ENCODE measurements at regions not wholly inside any gene's neighbourhood (a gene's known extent, or its start where the extent isn't known, plus 50 kb on each side); places are given as distances from the start of the nearest gene placed in this dataset.

- POLR2A ChIA-PET, result no interaction called here
- H3K27me3 ChIP-seq (ENCODE audit: control insufficient read depth, insufficient read depth, low read length), result no peaks in the 10 kb centered on the region
- no peaks in the 10 kb centered on the region for H3K36me3 ChIP-seq (ENCODE audit: control insufficient read depth, insufficient read depth, low read length)
- no peak for DNase-seq (ENCODE audit: low read depth)
- CTCF ChIA-PET, result no interaction called here
- TF ChIP-seq CTCF (IDR thresholded peaks at IDR 0.05; ENCODE audit: insufficient read depth, low read depth, low read length), result no peak
- no peak overlapping the region for H3K4me3 ChIP-seq (ENCODE audit: low read depth, low read length)
Observed at GRCh38 chr15:98369081-98369716, 279.1 kb upstream of the IGF1R start.

- TF ChIP-seq CTCF (IDR thresholded peaks at IDR 0.05; ENCODE audit: insufficient read depth, low read depth, low read length), result no peak
- DNase-seq (ENCODE audit: low read depth), result no peak
- ChIA-PET CTCF (no interaction called here), POLR2A (no interaction called here)
- no peak overlapping the region for H3K4me3 ChIP-seq (ENCODE audit: low read depth, low read length)
- no peaks in the 10 kb centered on the region for H3K27me3 ChIP-seq (ENCODE audit: control insufficient read depth, insufficient read depth, low read length)
- H3K36me3 ChIP-seq (ENCODE audit: control insufficient read depth, insufficient read depth, low read length), result no peaks in the 10 kb centered on the region
Observed at GRCh38 chr15:98375513-98376340, 272.6 kb upstream of the IGF1R start.

DNA sequence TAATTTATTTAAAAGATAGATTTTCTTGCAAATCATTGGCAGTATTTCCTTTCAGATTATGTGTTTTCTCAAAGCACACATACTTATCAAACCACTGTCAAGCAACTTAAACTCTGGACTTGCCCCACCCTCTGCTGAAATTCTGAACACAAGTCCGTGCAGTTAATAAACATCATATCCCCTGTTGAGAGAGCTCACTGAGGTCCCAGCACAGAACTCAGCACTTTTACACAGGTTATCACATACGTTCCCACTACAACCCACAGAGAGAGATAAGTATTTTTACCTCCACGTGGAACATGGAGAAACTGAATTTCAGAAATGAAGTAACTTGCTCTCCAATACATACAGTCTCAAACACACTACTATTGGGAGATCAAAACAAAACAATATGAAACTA is 267.6 kb upstream of the IGF1R start:
- CTCF ChIA-PET, result no interaction called here
- TF ChIP-seq CTCF (IDR thresholded peaks at IDR 0.05; ENCODE audit: insufficient read depth, low read depth, low read length), result no peak
- Histone ChIP-seq H3K36me3 (ENCODE audit: control insufficient read depth, insufficient read depth, low read length) (no peaks in the 10 kb centered on the region), H3K4me3 (ENCODE audit: low read depth, low read length) (no peak overlapping the region), H3K27me3 (ENCODE audit: control insufficient read depth, insufficient read depth, low read length) (no peaks in the 10 kb centered on the region)
- POLR2A ChIA-PET, result no interaction called here
- DNase-seq (ENCODE audit: low read depth), result no peak

- POLR2A ChIA-PET, result no interaction called here
- no peaks in the 10 kb centered on the region for H3K27me3 ChIP-seq (ENCODE audit: control insufficient read depth, insufficient read depth, low read length)
Observed at GRCh38 chr15:98381446-98381845, 266.9 kb upstream of the IGF1R start.

More at GRCh38 chr15:98381446-98381845, 266.9 kb upstream of the IGF1R start:
- Histone ChIP-seq H3K4me3 (ENCODE audit: low read depth, low read length) (no peak overlapping the region), H3K36me3 (ENCODE audit: control insufficient read depth, insufficient read depth, low read length) (no peaks in the 10 kb centered on the region)
- no peak for TF ChIP-seq CTCF (IDR thresholded peaks at IDR 0.05; ENCODE audit: insufficient read depth, low read depth, low read length)
- no peak for DNase-seq (ENCODE audit: low read depth)
- CTCF ChIA-PET, result no interaction called here
